ENCODE measurements at regions not wholly inside any gene's neighbourhood (a gene's known extent, or its start where the extent isn't known, plus 50 kb on each side); places are given as distances from the start of the nearest gene placed in this dataset.
"Not testable (repeated sequence)": the region's sequence is repeated elsewhere in the genome, so short reads cannot be mapped to it uniquely, and the experiment has no call there.

DNA sequence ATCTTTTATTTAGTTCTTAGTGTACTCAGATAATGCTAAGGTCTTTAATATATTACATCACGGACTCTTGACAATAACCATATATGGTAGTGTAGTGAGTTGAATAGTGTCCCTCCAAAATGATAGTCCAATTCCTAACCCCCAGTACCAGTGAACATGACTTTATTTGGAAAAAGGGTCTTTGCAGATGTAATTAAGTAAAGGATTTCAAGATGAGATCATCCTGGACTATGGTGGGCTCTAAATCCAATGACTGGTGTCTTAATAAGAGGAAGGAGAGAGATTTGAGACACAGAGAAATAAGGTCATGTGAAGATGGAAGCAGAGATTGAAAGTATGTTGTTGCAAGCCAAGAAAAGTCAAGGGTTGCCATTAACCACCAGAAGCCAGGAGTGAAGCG is 236.5 kb upstream of the DIPK2B start:
- no peak overlapping the region for H3K27ac ChIP-seq (ENCODE audit: low read depth)
- H3K4me3 ChIP-seq (ENCODE audit: low read depth, low read length): no peak overlapping the region
- 57% methylated on average over 2 of the region's 2 CpGs for WGBS
- no peaks in the 10 kb centered on the region for H3K4me1 ChIP-seq (ENCODE audit: insufficient read depth)
- DNase-seq (ENCODE audit: extremely low spot score): no peak
- H3K36me3 ChIP-seq (ENCODE audit: insufficient read depth): no peaks in the 10 kb centered on the region

DNA sequence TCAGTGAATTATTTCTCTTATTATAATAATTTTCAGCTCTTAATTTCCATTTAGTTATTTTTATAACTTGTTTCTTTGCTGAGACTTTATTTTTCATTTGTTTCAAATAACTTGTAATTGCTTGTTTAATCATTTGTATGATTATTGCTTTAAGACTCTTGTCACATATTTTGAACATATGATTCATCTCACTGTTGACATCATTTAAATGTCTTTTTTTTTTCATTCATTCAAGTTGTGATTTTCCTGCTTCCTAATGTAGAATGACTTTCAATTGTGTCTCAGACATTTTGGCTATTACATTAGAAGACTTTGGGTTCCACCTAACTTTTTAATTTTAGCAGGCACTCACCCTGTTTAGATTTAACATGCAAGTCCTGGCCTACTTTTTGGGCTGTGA is 234.8 kb upstream of the DIPK2B start:
- H3K36me3 ChIP-seq (ENCODE audit: insufficient read depth): no peaks in the 10 kb centered on the region
- H3K27ac ChIP-seq (ENCODE audit: low read depth): no peak overlapping the region
- H3K4me1 ChIP-seq (ENCODE audit: insufficient read depth): no peaks in the 10 kb centered on the region
- H3K4me3 ChIP-seq (ENCODE audit: low read depth, low read length): no peak overlapping the region
- DNase-seq (ENCODE audit: extremely low spot score): no peak

DNA sequence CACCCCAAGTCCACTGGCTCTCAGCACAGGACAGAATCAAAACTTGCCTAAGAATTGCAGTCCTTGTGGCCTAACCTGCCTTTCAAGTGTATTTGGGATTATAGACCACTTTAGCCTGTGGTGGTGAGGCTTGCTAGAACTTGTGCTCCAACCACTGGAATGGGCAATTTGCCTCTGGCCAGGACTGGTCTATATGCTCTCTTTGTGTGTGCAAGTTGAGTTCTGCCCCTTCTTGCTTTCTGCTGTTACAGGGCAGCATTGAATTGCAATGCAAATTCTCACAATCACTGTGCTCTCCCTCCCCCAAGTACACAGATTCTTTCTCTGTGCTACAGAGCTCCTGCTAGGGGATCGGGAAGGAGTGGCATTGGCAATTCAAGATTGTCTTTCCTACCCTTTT is 233.6 kb upstream of the DIPK2B start:
- Histone ChIP-seq H3K27ac (ENCODE audit: low read depth) (no peak overlapping the region), H3K4me3 (ENCODE audit: low read depth, low read length) (no peak overlapping the region), H3K36me3 (ENCODE audit: insufficient read depth) (no peaks in the 10 kb centered on the region), H3K4me1 (ENCODE audit: insufficient read depth) (no peaks in the 10 kb centered on the region)
- 42% methylated on average over 1 of the region's 1 CpG for WGBS
- no peak for DNase-seq (ENCODE audit: extremely low spot score)

DNA sequence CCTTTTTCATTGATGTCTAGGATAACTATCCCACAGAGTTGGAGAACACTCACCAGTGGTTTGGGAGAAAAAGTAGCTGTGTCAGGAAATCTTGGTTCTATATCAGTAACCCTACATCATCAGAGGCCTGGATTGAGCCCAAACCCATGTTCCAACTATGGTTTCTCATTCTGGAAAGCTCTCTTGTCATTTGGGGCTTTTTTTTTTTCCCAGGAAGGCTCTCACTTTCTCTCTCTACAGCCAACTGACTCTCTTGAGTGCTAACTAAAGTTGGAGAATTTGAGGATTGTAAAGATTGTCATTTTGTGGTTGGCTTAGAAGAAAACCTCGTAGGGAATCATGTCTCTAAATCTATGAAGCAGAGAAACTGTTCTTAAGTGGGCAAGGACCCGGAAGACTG is 228.2 kb upstream of the DIPK2B start:
- Histone ChIP-seq H3K27ac (ENCODE audit: low read depth) (no peak overlapping the region), H3K36me3 (ENCODE audit: insufficient read depth) (no peaks in the 10 kb centered on the region), H3K4me1 (ENCODE audit: insufficient read depth) (no peaks in the 10 kb centered on the region), H3K4me3 (ENCODE audit: low read depth, low read length) (no peak overlapping the region)
- no peak for DNase-seq (ENCODE audit: extremely low spot score)
- 67% methylated on average over 2 of the region's 2 CpGs for WGBS

DNA sequence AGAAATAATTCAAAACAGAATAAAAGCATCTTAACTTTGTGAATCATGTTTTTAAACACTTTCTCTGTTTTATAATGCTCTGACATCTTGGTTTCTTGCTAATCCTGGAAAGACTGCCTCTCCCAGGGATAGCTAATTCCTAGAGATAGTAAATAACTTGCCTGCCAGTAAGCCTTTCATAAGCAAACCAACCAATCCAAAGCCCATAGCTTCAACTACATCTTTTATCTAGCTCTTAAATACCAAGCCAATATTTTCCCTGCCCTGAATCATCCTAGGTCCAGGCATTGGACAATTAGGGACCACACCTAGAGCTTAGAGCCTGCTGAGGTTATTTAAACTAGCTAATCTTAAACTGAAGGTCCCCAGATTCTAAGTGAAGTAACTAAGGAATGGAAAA is 223.7 kb upstream of the DIPK2B start:
- Histone ChIP-seq H3K4me1 (ENCODE audit: insufficient read depth) (no peaks in the 10 kb centered on the region), H3K36me3 (ENCODE audit: insufficient read depth) (no peaks in the 10 kb centered on the region), H3K27ac (ENCODE audit: low read depth) (no peak overlapping the region), H3K4me3 (ENCODE audit: low read depth, low read length) (no peak overlapping the region)
- no peak for DNase-seq (ENCODE audit: extremely low spot score)

DNA sequence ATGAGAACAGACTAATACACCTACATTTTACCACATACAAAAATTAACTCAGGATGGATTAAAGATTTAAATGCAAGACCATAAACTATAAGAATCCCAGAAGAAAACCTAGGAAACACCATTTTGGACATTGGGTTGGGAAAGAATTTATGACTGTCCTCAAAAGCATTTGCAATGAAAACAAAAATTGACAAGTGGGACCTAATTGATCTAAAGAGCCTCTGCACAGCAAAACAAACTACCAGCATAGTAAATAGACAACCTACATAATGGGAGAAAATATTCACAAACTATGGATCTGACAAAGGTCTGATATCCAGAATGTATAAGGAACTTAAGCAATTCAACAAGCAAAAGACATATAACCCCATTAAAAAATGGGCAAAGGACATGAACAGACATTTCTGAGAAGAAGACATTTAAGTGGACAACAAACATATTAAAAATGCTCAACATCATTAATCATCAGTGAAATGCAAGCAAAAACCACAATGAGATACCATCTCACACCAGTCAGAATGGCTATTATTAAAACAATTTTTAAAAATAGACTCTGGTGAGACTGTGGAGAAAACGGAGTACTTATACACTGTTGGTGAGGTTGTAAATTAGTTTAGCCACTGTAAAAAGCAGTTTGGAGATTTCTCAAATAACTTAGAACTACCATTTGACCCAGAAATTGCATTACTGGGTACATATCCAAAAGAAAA is 221.7 kb upstream of the DIPK2B start:
- H3K4me3 ChIP-seq (ENCODE audit: low read depth, low read length): no peak overlapping the region
- no peaks in the 10 kb centered on the region for H3K4me1 ChIP-seq (ENCODE audit: insufficient read depth)
- no peak overlapping the region for H3K27ac ChIP-seq (ENCODE audit: low read depth)
- DNase-seq (ENCODE audit: extremely low spot score): no peak
- 55% methylated on average over 1 of the region's 1 CpG for WGBS
- H3K36me3 ChIP-seq (ENCODE audit: insufficient read depth): no peaks in the 10 kb centered on the region

DNA sequence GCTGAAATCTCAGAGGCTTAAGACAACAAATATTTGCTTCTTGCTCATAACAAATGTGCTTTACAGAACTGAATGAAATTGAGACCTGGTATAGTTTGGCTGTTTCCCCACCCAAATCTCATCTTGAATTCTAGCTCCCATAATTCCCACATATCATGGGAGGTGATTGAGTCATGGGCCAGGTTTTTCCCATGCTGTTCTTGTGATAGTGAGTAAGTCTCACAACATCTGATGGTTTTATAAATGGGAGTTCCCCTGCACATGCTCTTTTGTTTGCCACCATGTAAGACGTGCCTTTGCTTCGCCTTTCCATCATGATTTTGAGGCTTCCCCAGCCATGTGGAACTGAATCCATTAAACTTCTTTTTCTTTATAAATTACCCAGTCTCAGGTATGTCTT is 221.1 kb upstream of the DIPK2B start:
- H3K4me1 ChIP-seq (ENCODE audit: insufficient read depth): no peaks in the 10 kb centered on the region
- H3K4me3 ChIP-seq (ENCODE audit: low read depth, low read length): no peak overlapping the region
- H3K36me3 ChIP-seq (ENCODE audit: insufficient read depth): no peaks in the 10 kb centered on the region
- H3K27ac ChIP-seq (ENCODE audit: low read depth): no peak overlapping the region
- WGBS: 93% methylated on average over 2 of the region's 2 CpGs
- no peak for DNase-seq (ENCODE audit: extremely low spot score)

DNA sequence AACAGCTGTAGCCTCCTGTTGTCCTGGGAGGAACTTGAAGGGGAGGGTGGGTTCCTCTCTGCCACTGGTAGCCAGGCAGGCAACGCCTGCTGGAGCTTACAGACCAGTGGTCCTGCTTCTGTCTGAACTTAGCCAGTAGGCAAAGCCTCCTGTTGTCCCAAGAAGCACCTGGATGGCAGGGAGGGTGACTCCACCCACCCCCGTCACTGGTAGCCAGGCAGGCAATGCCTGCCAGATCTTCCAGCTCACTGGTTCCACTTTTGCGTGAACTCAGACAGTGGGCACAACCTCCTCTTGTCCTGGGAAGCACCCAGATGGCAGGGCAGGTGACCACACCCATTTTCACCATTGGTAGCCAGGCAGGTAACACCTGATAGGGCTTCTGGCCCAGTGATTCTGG is 203.5 kb upstream of the DIPK2B start:
- no peak for DNase-seq (ENCODE audit: extremely low spot score)
- Histone ChIP-seq H3K36me3 (ENCODE audit: insufficient read depth) (no peaks in the 10 kb centered on the region), H3K4me3 (ENCODE audit: low read depth, low read length) (no peak overlapping the region), H3K27ac (ENCODE audit: low read depth) (no peak overlapping the region), H3K4me1 (ENCODE audit: insufficient read depth) (no peaks in the 10 kb centered on the region)
- WGBS: 97% methylated on average over 3 of the region's 3 CpGs

DNA sequence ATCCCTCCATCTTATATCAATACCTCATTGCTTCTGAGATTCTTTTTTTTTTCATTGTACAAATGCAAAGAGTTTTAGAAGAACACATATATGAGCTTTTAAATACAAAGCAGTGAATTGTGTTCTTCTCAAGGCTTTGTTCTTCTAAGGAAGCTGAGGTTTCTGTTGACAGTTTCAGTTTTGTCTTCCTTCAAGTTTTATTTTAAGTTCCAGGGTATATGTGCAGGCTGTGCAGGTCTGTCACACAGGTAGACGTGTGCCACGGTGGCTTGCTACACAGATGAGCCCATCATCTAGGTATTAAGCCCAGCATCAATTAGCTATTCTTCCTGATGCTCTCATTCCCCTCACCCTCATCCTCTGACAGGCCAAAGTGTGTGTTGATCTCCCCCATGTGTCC is 201.2 kb upstream of the DIPK2B start:
- no peak for DNase-seq (ENCODE audit: extremely low spot score)
- 86% methylated on average over 2 of the region's 2 CpGs for WGBS
- H3K27ac ChIP-seq (ENCODE audit: low read depth): no peak overlapping the region
- no peaks in the 10 kb centered on the region for H3K36me3 ChIP-seq (ENCODE audit: insufficient read depth)
- no peak overlapping the region for H3K4me3 ChIP-seq (ENCODE audit: low read depth, low read length)
- no peaks in the 10 kb centered on the region for H3K4me1 ChIP-seq (ENCODE audit: insufficient read depth)

DNA sequence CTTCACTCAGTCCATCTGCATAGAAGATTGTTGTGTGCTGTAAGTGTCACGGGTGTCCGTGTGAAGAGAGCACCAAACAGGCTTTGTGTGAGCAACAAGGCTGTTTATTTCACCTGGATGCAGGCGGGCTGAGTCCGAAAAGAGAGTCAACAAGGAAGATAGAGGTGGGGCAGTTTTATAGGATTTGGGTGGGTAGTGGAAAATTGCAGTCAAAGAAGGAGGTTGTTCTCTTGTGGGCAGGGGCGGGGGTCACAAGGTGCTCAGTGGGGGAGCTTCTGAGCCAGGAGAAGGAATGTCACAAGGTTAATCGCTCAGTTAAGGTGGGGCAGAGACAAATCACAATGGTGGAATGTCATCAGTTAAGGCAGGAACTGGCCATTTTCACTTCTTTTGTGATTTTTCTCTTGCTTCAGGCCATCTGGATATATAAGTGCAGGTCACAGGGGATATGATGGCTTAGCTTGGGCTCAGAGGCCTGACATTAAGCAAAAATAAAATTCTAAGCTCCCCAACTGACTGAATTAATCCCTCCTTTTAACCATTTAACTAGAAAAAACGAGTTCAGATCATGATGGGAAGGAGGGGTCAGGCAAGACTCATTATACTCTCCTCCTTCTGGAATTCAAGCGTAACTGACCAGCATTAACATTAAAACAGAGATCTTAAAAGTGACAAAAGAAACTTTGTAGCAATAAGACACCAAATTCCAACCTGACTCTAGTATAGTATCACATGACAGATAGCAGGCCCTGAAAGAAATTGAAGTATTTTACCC is 200.5 kb upstream of the DIPK2B start:
- not testable (repeated sequence) for H3K36me3 ChIP-seq (ENCODE audit: insufficient read depth); DNase-seq (ENCODE audit: extremely low spot score); H3K27ac ChIP-seq (ENCODE audit: low read depth); H3K4me3 ChIP-seq (ENCODE audit: low read depth, low read length); H3K4me1 ChIP-seq (ENCODE audit: insufficient read depth)
- 63% methylated on average over 8 of the region's 8 CpGs for WGBS

DNA sequence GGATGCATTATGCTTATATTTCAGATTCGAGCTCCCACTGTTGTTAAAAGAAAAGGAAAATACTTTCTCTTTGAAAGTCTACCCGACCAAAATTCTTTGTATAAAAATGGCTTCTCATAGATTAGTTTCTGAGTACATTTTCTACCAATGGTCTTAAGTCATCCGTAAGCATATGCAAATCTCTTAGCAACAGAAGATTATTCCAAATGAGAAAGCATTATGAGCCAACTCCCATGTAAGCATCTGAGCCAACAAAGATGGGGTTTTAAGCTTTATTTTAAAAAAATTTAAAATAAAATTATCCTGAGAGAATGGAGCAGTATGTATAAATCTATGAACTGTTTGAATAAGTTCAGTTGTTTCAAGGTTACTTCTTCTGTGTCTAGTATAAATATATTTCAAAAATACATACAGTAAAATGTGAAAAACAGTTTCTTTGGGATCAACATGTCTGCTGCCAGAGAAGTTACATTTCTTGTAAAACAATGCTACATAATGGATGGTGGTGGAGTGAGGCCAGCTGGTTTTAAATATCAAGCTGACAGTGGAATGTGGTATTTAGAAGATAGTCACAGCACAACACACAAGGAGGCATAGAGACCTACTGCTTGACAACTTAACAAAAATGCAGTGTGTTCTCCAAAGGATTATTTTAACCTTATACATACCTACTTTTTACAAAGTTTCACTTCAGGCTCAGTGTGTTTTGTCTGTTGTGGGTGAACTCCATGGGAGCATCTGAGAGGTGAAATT is 199.5 kb upstream of the DIPK2B start:
- no peak overlapping the region for H3K27ac ChIP-seq (ENCODE audit: low read depth)
- H3K4me1 ChIP-seq (ENCODE audit: insufficient read depth): no peaks in the 10 kb centered on the region
- WGBS: 24% methylated on average over 3 of the region's 3 CpGs
- H3K36me3 ChIP-seq (ENCODE audit: insufficient read depth): no peaks in the 10 kb centered on the region
- H3K4me3 ChIP-seq (ENCODE audit: low read depth, low read length): no peak overlapping the region
- peak; percentile 10 for DNase-seq (ENCODE audit: extremely low spot score)

DNA sequence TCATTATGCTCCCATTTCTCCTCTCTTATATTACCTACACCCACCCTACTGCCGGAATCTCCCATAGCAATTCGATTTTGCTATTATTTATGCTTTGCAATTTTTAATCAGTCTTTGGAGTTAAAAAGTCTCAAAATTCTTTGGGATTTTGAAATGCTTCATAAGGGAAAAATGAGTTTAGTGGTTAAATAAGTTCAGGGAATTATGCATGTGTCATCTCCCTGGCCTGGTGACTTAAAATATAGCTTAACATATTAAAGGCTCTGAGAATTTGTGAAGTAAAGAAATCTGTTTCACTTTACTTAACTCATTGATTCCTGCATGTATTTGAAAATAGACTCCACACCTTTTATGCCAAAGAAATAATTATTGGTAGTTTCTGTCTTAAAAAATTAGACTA is 185.1 kb upstream of the DIPK2B start:
- no peaks in the 10 kb centered on the region for H3K4me1 ChIP-seq (ENCODE audit: insufficient read depth)
- H3K36me3 ChIP-seq (ENCODE audit: insufficient read depth): no peaks in the 10 kb centered on the region
- H3K4me3 ChIP-seq (ENCODE audit: low read depth, low read length): no peak overlapping the region
- no peak for DNase-seq (ENCODE audit: extremely low spot score)
- WGBS: 75% methylated on average over 2 of the region's 2 CpGs
- no peak overlapping the region for H3K27ac ChIP-seq (ENCODE audit: low read depth)

DNA sequence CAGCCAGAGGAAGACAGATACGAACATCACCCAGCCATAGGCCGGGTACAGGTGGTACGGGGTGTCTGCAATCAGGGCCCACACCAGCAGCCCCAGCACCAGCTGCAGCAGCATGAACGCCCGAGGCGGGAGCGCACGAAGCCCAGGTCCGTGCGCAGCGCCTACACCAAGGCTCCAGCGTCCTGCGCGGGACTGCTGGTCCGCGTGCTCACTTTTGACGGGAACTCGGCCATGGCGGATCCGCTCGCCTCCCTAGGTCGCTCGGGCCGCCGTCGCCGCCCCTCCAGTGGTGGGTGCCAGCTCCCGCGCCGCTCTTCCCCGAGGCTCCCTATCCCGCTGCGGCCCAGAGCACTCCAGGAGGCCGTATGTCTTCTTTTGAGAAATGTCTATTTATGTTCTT is 181.2 kb upstream of the DIPK2B start:
- no peak for DNase-seq (ENCODE audit: extremely low spot score)
- WGBS: 96% methylated on average over 34 of the region's 34 CpGs
- H3K4me3 ChIP-seq (ENCODE audit: low read depth, low read length): no peak overlapping the region
- no peaks in the 10 kb centered on the region for H3K4me1 ChIP-seq (ENCODE audit: insufficient read depth)
- no peak overlapping the region for H3K27ac ChIP-seq (ENCODE audit: low read depth)
- no peaks in the 10 kb centered on the region for H3K36me3 ChIP-seq (ENCODE audit: insufficient read depth)

DNA sequence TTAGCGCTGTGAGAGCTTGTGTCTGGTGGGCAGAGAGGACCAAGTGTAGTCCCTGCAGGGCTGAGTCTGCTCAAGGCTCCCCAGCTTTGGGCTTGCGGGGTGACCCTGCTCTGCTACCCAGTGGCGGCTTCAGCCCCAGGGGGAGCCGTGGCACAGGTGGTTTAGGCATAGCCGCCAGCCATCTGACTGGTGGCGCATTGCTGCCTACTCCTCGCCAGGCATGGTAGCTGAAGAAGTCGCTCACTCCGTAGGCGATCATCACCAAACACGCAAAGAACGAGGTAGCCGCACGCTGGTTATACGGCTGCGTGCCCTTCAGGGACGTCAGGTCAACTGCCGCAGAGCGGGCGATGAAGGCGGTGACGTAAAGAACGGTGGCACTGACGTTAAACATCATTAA is 180.7 kb upstream of the DIPK2B start:
- no peaks in the 10 kb centered on the region for H3K4me1 ChIP-seq (ENCODE audit: insufficient read depth)
- no peak overlapping the region for H3K27ac ChIP-seq (ENCODE audit: low read depth)
- no peaks in the 10 kb centered on the region for H3K36me3 ChIP-seq (ENCODE audit: insufficient read depth)
- H3K4me3 ChIP-seq (ENCODE audit: low read depth, low read length): no peak overlapping the region
- WGBS: 97% methylated on average over 24 of the region's 24 CpGs
- DNase-seq (ENCODE audit: extremely low spot score): no peak
